OCI-LY1 (cell line): ENCODE measurements at regions not wholly inside any gene's neighbourhood (a gene's known extent, or its start where the extent isn't known, plus 50 kb on each side); places are given as distances from the start of the nearest gene placed in this dataset.
"Not testable (repeated sequence)": the region's sequence is repeated elsewhere in the genome, so short reads cannot be mapped to it uniquely, and the experiment has no call there.

Experiments
- EZH2 ChIP-seq: fragments of 200-600 bp; sonication (generic), shearing (Covaris generic); IDR thresholded peaks from 2 replicates; pipeline ENCODE4 v1.8.0; 2017; ENCODE audit warnings: borderline replicate concordance, mixed run types, mild to moderate bottlenecking, antibody characterized with exemption, low read length, moderate library complexity, mixed read lengths
- TF ChIP-seq, protein P1 (sequence below): fragments of 200-600 bp; sonication (generic), shearing (Covaris generic); IDR thresholded peaks from 2 replicates; pipeline ENCODE4 v1.5.1; 2017; ENCODE audit warnings: mild to moderate bottlenecking, antibody characterized with exemption, low read length, moderate library complexity, mixed read lengths

DNA sequence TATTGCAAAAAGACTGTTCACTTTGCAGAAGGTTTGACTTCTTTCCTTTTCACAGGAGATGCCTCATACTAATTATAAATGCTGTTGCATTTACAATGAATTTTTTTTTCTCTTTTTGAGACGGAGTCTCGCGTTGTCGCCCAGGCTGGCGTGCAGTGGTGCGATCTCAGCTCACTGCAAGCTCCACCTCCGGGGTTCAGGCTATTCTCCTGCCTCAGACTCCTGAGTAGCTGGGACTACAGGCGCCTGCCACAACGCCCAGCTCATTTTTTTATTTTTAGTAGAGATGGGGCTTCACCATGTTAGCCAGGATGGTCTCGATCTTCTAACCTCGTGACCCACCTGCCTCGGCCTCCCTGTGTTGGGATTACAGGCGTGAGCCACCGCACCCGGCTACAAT, 290.5 kb upstream of the GATB start:
- TF ChIP-seq, protein P1, sequence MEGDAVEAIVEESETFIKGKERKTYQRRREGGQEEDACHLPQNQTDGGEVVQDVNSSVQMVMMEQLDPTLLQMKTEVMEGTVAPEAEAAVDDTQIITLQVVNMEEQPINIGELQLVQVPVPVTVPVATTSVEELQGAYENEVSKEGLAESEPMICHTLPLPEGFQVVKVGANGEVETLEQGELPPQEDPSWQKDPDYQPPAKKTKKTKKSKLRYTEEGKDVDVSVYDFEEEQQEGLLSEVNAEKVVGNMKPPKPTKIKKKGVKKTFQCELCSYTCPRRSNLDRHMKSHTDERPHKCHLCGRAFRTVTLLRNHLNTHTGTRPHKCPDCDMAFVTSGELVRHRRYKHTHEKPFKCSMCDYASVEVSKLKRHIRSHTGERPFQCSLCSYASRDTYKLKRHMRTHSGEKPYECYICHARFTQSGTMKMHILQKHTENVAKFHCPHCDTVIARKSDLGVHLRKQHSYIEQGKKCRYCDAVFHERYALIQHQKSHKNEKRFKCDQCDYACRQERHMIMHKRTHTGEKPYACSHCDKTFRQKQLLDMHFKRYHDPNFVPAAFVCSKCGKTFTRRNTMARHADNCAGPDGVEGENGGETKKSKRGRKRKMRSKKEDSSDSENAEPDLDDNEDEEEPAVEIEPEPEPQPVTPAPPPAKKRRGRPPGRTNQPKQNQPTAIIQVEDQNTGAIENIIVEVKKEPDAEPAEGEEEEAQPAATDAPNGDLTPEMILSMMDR: not testable (repeated sequence)
- TF ChIP-seq EZH2: not testable (repeated sequence)
